CD14-positive monocyte (primary cell): ENCODE measurements at regions not wholly inside any gene's neighbourhood (a gene's known extent, or its start where the extent isn't known, plus 50 kb on each side); places are given as distances from the start of the nearest gene placed in this dataset.

Source experiments
- DNase-seq, 3 donors: peaks; one replicate each; pipeline ENCODE4 v3.0.0-alpha.2; 2011 to 2022
- H2AFZ ChIP-seq: 2 replicates; pipeline ENCODE4 v1.6.0; 2012; ENCODE audit warnings: mild to moderate bottlenecking, low read depth, low read length, inconsistent platforms; ENCODE audit not compliant: insufficient read depth, poor library complexity, severe bottlenecking
- H3K27ac ChIP-seq, 2 donors: 1 replicate in 1 of 2; 2 replicates in 1 of 2; pipeline ENCODE4 v1.5.1; 2012 to 2013; ENCODE audit warnings: low read length in 2 of 2, control low read depth in 1 of 2, inconsistent platforms in 1 of 2, low read depth in 1 of 2, mild to moderate bottlenecking in 1 of 2
- H3K27me3 ChIP-seq, 2 donors: one replicate each; pipeline versions ENCODE4 v1.6.0 to v1.6.1; 2011 to 2013; ENCODE audit warnings: low read length in 2 of 2; ENCODE audit not compliant: control insufficient read depth in 2 of 2, insufficient read depth in 2 of 2
- H3K36me3 ChIP-seq, 2 donors: replicated peaks in 1 of 2; 1 replicate in 1 of 2; 2 replicates in 1 of 2; pipeline versions ENCODE4 v1.5.1 to v1.6.1; 2012 to 2013; ENCODE audit warnings: low read length in 2 of 2, control low read depth in 1 of 2, inconsistent platforms in 1 of 2, mild to moderate bottlenecking in 1 of 2; ENCODE audit not compliant: insufficient read depth in 2 of 2, control insufficient read depth in 1 of 2
- H3K4me1 ChIP-seq, 2 donors: 1 replicate in 1 of 2; 2 replicates in 1 of 2; pipeline versions ENCODE4 v1.5.1 to v1.6.1; 2012 to 2013; ENCODE audit warnings: low read length in 2 of 2, control low read depth in 1 of 2, inconsistent platforms in 1 of 2, mild to moderate bottlenecking in 1 of 2, moderate library complexity in 1 of 2; ENCODE audit not compliant: insufficient read depth in 2 of 2, control insufficient read depth in 1 of 2
- H3K4me2 ChIP-seq: replicated peaks from 2 replicates; pipeline ENCODE3; 2012; ENCODE audit warnings: low read length, moderate library complexity, mild to moderate bottlenecking; ENCODE audit not compliant: poor library complexity, severe bottlenecking; ENCODE audit errors: extremely low read depth
- H3K4me3 ChIP-seq, 3 experiments: fragments of 200-600 bp in 1 of 3; sonication (generic) in 1 of 3; replicated peaks in 1 of 3; 1 replicate in 2 of 3; 2 replicates in 1 of 3; pipeline ENCODE4 v1.5.1; 2011 to 2013; ENCODE audit warnings: low read length in 3 of 3, mild to moderate bottlenecking in 3 of 3, control low read depth in 2 of 3, low read depth in 2 of 3, inconsistent platforms in 1 of 3, moderate library complexity in 1 of 3
- H3K79me2 ChIP-seq: 2 replicates; pipeline ENCODE4 v1.6.0; 2012; ENCODE audit warnings: mild to moderate bottlenecking, control low read depth, inconsistent platforms, low read length, moderate library complexity; ENCODE audit not compliant: insufficient read depth
- H3K9ac ChIP-seq: 2 replicates; pipeline ENCODE4 v1.6.0; 2017; ENCODE audit warnings: low read length, mild to moderate bottlenecking; ENCODE audit not compliant: insufficient read depth, poor library complexity, severe bottlenecking
- H3K9me3 ChIP-seq, 2 donors: replicated peaks in 1 of 2; 1 replicate in 1 of 2; 2 replicates in 1 of 2; pipeline versions ENCODE4 v1.5.1 to v1.6.1; 2012 to 2013; ENCODE audit warnings: low read length in 2 of 2, control low read depth in 1 of 2; ENCODE audit not compliant: control insufficient read depth in 1 of 2, insufficient read depth in 1 of 2
- H4K20me1 ChIP-seq: 2 replicates; pipeline ENCODE4 v1.6.0; 2012; ENCODE audit warnings: mild to moderate bottlenecking, low read length, control low read depth, moderate library complexity; ENCODE audit not compliant: insufficient read depth
- H3K27ac Mint-ChIP-seq, 7 donors: one replicate each; pipeline ENCODE4 v1.8.0; 2020; ENCODE audit warnings: mild to moderate bottlenecking in 7 of 7, mixed read lengths in 7 of 7, moderate library complexity in 6 of 7, inconsistent platforms in 2 of 7
- H3K27me3 Mint-ChIP-seq, 3 donors: one replicate each; pipeline ENCODE4 v1.8.0; 2021 to 2022; ENCODE audit warnings: low read depth in 3 of 3, mild to moderate bottlenecking in 3 of 3, mixed read lengths in 3 of 3, moderate library complexity in 3 of 3, inconsistent platforms in 1 of 3
- H3K36me3 Mint-ChIP-seq, 2 donors: one replicate each; pipeline ENCODE4 v1.8.0; 2020; ENCODE audit warnings: mixed read lengths in 2 of 2, inconsistent platforms in 1 of 2, mild to moderate bottlenecking in 1 of 2
- H3K4me1 Mint-ChIP-seq: one replicate; pipeline ENCODE4 v1.8.0; 2020; ENCODE audit warnings: mild to moderate bottlenecking, mixed read lengths
- H3K4me3 Mint-ChIP-seq, 2 donors: one replicate each; pipeline ENCODE4 v1.8.0; 2020; ENCODE audit warnings: mild to moderate bottlenecking in 2 of 2, mixed read lengths in 2 of 2, moderate library complexity in 1 of 2
- H3K9me3 Mint-ChIP-seq, 7 donors: one replicate each; pipeline ENCODE4 v1.8.0; 2020 to 2022; ENCODE audit warnings: mixed read lengths in 7 of 7, mild to moderate bottlenecking in 6 of 7, moderate library complexity in 6 of 7, inconsistent platforms in 2 of 7
- CTCF ChIP-seq: fragments of 200-600 bp; IDR thresholded peaks from one replicate; pipeline ENCODE4 v1.8.0; 2022; ENCODE audit warnings: antibody characterized with exemption, mild to moderate bottlenecking
- WGBS: methylation state at CpG from one replicate; pipeline ENCODE4 v1.1.5; 2013; ENCODE audit warnings: missing lambda C conversion rate; ENCODE audit not compliant: insufficient coverage; 5-methylcytosine and 5-hydroxymethylcytosine counted together
- intact Hi-C, 2 donors: fragments of 100-400 bp; cut with micrococcal nuclease; formaldehyde crosslinking; loops; one replicate each; pipeline versions ENCODE4 v1.15.0 to v1.15.1; 2023

GRCh38 chr1:222461941-222462340, 86.0 kb downstream of the HHIPL2 start:
- Mint-ChIP-seq H3K27ac (no peak overlapping the region), H3K36me3 (no peaks in the 10 kb centered on the region), H3K9me3 (peaks cover 14 to 25% (median 18%) of the 10 kb centered on the region in 7 donors), H3K4me1 (peaks cover 14% of the 10 kb centered on the region), H3K4me3 (no peak overlapping the region), H3K27me3 (peaks cover 0 to 12% (median 1%) of the 10 kb centered on the region in 3 donors)
- DNase-seq = no peak
- Histone ChIP-seq H3K27ac (no peak overlapping the region), H3K79me2 (no peaks in the 10 kb centered on the region), H3K4me3 (no peak overlapping the region), H3K9ac (no peak overlapping the region), H3K36me3 (no peaks in the 10 kb centered on the region), H2AFZ (no peak overlapping the region), H3K4me1 (peaks cover 9 to 15% of the 10 kb centered on the region in 2 donors), H3K9me3 (peaks cover 11% of the 10 kb centered on the region in 2 donors), H3K4me2 (no peak overlapping the region), H3K27me3 (no peaks in the 10 kb centered on the region), H4K20me1 (no peaks in the 10 kb centered on the region)
- no CpG with 5 or more reads among the region's 2 CpGs for WGBS
- TF ChIP-seq CTCF = no peak
- intact Hi-C loops = loop anchor here in 1 of 2 donors (10.0 kb wide), 3 partner anchors 253 to 663 kb away; partner anchors contain the start of genes AIDA and BROX

- Histone ChIP-seq H3K9me3 (peaks cover 11 to 14% of the 10 kb centered on the region in 2 donors), H2AFZ (no peak overlapping the region), H3K4me2 (no peak overlapping the region), H3K4me1 (peaks cover 8 to 10% of the 10 kb centered on the region in 2 donors), H3K79me2 (no peaks in the 10 kb centered on the region), H3K27me3 (no peaks in the 10 kb centered on the region), H3K36me3 (no peaks in the 10 kb centered on the region), H3K27ac (no peak overlapping the region), H3K9ac (no peak overlapping the region), H4K20me1 (no peaks in the 10 kb centered on the region), H3K4me3 (no peak overlapping the region)
- Mint-ChIP-seq H3K36me3 (no peaks in the 10 kb centered on the region), H3K9me3 (peaks cover 15 to 24% (median 20%) of the 10 kb centered on the region in 7 donors), H3K27ac (no peak overlapping the region), H3K4me3 (no peak overlapping the region), H3K4me1 (peaks cover 14% of the 10 kb centered on the region), H3K27me3 (peaks cover 0 to 12% (median 1%) of the 10 kb centered on the region in 3 donors)
- DNase-seq = no peak
- WGBS = no CpG with 5 or more reads among the region's 3 CpGs
- intact Hi-C loops = loop anchor here in 1 of 2 donors (10.0 kb wide), 3 partner anchors 255 to 665 kb away; partner anchors contain the start of genes AIDA and BROX
- no peak for TF ChIP-seq CTCF
Measured at GRCh38 chr1:222459652-222460051, 88.3 kb downstream of the HHIPL2 start.
